NCI-H524 (cell line): ENCODE measurements at regions not wholly inside any gene's neighbourhood (a gene's known extent, or its start where the extent isn't known, plus 50 kb on each side); places are given as distances from the start of the nearest gene placed in this dataset.

Source experiments
- DNase-seq, 2 experiments: peaks; one replicate each; lab custom pipeline; 2025; lab: John Stamatoyannopoulos, UW

DNA sequence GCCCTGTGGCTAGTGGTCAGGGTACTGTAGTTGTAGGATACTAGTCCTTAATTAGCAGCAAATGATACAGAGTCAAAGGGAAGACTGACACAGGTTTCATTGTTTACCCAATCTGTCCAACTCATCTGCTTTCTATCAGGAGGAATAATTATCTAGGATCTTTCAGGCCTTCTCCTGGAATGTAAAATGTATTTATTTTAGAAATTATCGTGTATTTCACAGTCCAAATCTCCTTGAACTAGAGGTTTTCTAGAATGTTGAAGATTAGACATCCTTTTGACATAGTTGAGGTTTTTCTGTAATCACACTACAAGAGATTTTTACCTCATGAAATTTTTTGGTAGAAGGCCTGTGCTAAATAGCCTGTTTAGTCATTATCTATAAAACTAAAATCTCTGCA is 1694.8 kb upstream of the PCDH20 start:
- DNase-seq, result no peak

GRCh38 chr13:63107179-63107943 is 1691.7 kb upstream of the PCDH20 start:
- no peak for DNase-seq

GRCh38 chr13:63094717-63095116 is 1679.1 kb upstream of the PCDH20 start:
- DNase-seq, result no peak

DNA sequence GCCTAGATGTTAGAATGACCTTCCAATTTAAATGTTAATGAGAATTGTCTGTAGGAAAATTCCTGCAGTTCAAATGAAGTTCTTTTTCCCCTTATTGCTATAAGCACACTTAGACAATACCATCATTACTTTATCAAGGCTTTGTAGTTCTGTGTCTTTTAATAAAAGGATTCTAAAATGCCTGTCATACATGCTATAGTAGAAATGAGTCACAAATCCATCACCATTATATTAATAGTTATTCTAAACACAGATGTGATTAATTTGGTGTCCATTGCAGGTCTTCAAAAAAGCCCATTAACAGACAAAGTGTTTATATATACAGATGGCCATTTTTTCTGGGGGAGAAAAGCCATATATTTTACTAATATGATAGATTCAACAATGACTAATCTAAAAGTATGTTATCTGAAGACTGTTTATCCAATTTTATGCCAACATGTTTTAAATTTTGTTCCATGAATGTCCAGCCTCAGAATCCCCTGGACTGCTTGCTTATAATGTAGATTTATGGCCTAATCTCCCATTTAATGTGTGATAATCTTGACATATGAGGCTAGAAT is 1678.3 kb upstream of the PCDH20 start:
- DNase-seq, result no peak

GRCh38 chr13:63092456-63092855 is 1676.8 kb upstream of the PCDH20 start:
- no peak for DNase-seq

GRCh38 chr13:63090524-63090923 is 1674.9 kb upstream of the PCDH20 start:
- DNase-seq, result no peak

DNA sequence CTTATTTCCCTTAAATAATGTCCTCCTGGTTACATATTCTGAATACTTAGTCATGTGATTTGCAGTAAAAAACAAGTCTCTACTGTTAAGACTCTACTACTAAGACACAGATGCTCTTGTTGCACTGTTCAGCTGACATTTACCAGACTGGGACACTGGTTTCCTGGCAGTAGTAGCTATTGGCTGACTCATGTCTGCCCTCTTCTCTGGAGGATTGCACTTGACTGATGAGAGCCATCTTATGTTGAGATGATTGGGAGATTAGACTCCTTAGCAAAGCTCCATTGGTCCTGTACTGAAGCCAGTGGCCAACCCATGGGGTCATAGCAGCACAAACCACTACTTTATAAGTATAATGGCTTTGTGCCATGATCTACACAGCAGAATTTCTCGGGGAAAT is 1672.6 kb upstream of the PCDH20 start:
- peak in 1 of 2 experiments; percentile 3 for DNase-seq

DNA sequence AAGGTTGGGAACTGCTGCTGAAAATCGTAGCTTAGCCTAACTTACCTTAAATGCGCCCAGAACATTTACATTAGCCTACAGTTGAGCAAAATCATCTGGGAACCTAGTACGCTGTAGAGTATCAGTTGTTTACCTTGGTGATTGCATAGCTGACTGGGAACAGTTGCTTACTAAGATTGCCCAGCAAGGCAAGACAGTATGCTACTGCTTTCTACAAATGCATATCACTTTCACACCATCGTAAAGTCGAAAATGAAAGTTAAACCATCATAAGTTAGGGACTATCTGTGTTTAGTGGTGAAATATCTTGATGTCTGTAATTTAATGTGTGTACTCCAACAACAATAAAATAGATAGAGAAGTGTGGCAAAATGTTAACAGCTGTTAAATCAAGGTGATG is 1670.6 kb upstream of the PCDH20 start:
- no peak for DNase-seq

GRCh38 chr13:63085851-63086250 is 1670.2 kb upstream of the PCDH20 start:
- no peak for DNase-seq

GRCh38 chr13:63081400-63082014 is 1665.9 kb upstream of the PCDH20 start:
- no peak for DNase-seq

- no peak for DNase-seq
Measured at GRCh38 chr13:63075126-63075525, 1659.5 kb upstream of the PCDH20 start.

- no peak for DNase-seq
Measured at GRCh38 chr13:63050287-63050686, 1634.6 kb upstream of the PCDH20 start.

DNA sequence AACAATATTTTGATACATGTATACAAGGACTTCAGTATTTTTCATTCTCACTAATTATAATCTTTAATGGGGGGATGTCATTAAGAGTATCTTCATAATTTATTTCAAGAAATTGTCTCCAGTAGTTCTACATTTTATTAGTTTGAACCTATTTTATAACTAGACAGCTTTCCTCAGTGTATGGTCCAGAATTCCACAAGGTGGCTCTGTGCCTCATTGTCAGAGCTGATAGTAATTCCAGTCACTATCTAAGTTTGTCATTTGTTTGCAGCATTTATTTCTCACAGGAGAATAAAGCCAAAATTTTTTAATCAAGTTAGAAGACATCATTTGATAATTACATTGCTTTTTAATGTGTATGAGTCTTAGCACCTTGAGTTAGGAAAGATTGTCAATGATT is 1633.0 kb upstream of the PCDH20 start:
- no peak for DNase-seq

DNA sequence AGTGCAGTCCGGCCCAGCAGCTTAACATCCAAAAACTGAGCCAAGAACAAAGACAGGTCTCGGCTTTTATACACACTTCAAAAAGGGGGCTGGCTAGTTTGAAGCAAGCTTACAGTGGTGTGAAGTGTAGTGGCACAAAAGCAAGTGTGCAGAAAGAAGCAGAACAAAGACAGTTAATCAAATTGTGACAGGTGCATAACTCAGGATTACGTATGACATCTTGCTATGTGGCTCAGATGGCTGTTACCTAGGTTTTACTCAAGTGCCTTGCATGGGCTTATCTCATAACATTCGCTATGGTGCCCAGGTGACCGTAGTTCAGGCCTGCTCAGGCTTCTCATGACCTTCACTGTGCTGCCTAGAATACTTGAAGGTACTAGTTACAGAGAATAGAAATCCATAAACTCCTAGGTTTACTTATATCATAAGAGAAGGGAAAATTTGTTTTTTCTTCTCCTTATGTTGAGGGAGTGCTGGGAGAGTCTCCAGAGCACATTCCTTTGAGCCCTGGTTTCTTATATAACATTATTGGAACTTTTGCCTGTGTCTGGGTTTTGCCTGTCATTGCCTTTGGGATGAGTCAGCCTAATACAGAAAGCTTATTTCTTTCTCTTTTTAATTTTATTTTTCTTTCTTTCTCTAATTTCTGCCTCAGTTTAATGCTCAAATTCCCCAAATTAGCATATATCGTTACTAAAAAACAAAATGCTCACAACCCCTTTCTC is 1629.1 kb upstream of the PCDH20 start:
- DNase-seq, result peak in 1 of 2 experiments; percentile 83

DNA sequence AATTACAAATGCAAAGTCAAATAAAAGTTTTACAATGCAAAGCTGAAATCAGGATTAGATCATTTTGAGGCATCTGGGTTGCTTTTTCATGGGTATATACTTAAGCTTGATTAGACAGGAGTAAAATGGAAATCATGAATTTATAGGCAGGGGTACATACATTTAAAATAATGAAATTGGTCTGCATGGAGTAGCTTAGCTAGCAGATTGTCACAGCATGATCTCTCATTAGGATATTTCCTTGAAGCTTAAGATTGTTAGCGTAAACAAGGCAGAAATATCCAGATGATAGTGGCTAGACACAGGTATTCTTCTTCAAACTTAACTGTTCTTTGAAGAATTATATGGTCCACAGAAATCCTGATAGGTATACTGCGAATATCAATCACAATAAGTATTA is 1627.0 kb upstream of the PCDH20 start:
- DNase-seq, result no peak

DNA sequence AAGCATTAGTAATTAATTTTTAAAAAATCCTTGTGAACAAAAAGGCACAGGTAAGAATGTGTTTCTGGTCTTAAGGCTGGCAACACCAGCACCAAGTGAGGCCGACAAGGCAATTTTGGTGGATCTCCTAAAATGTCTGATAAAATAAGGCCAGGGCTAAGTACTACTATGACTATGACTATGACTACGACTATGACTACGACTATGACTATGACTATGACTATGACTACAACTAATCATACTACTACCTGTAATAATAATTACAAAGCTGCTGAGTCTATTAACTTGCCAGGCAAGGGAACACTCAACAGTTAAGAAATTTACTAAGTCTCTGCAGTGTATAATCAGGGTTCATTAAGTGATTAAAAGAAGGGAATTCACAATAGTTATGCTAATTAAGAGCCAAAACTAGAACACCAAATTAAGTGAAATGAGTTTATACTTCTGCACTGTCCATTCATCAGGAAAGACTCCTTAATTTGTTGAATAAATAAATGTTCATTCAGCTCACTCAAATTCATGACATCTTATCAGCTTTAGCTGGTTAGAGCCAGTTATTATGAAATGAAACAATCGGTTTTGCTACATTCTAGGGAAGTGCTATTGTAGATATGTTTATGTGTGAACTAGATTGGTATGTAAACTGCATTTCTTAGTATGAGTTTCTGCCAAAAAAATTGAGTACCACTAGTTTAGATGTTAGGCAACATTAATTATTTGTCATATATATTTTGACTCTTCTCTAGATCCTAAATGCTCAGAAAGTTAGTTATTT is 1626.2 kb upstream of the PCDH20 start:
- DNase-seq, result no peak

- DNase-seq, result no peak
Measured at GRCh38 chr13:63026285-63026797, 1610.7 kb upstream of the PCDH20 start.

- DNase-seq, result no peak
Measured at GRCh38 chr13:63025741-63026140, 1610.1 kb upstream of the PCDH20 start.

GRCh38 chr13:63024458-63024857 is 1608.8 kb upstream of the PCDH20 start:
- DNase-seq, result peak in 1 of 2 experiments; percentile 34

DNA sequence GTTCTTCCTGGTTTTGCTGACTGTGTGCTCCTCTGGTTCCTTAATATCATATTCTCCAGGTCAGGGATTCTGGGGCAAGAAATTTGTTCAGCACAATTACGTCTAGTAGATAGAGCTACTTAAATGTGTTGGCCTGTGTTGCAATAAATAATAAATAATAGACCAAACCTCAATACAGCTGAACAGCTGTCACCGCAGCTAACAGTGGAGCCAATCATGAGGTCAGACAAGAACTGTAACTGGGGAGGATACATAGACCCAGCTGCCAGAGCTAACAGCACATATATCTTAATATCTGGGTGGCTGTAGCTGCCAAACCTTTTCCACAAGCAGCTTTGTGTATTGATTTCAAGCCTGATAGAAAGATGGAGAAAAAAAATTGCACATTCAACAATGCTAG is 1596.3 kb upstream of the PCDH20 start:
- DNase-seq, result no peak

DNA sequence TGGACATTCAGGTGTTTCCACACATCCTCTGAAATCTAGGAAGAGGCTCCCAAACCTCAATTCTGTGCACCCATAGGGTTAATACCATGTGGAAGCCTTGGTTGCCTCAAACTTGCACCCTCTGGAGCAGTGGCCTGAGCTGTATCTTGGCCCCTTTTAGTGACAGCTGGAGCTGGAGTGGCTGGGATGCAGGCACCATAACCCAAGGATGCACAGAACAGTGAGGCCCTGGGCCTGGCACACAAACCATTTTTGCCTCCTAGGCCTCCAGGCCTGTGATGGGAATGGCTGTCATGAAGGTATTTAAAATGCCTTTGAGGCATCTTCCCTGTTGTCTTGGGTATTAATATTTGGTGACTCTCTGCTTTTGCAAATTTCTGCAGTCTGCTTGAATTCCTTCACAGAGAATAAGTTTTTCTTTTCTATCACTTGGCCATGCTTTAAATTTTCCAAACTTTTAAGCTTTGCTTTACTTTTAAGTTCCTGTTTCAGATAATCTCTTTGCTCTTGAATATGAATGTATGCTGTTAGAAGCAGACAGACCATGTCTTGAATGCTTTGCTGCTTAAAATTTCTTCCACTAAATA is 1594.5 kb upstream of the PCDH20 start:
- DNase-seq, result no peak
